Uterus (tissue), 3 donors: ENCODE measurements at regions not wholly inside any gene's neighbourhood (a gene's known extent, or its start where the extent isn't known, plus 50 kb on each side); places are given as distances from the start of the nearest gene placed in this dataset.

Source experiments
- DNase-seq, 2 donors: peaks; one replicate each; pipeline ENCODE4 v3.0.0-alpha.2; 2019 to 2020
- H3K27ac ChIP-seq, 2 donors: fragments of 200-600 bp; sonication (generic); 1 replicate in 1 of 2; 2 replicates in 1 of 2; pipeline ENCODE4 v1.5.1; 2016 to 2018
- H3K27me3 ChIP-seq, 2 donors: fragments of 200-600 bp; sonication (generic); one replicate each; pipeline ENCODE4 v1.5.1; 2018 to 2019; ENCODE audit warnings: control low read depth in 1 of 2
- H3K36me3 ChIP-seq, 2 donors: fragments of 200-600 bp; sonication (generic); one replicate each; pipeline ENCODE4 v1.5.1; 2019; ENCODE audit warnings: control low read depth in 1 of 2
- H3K4me1 ChIP-seq, 2 donors: fragments of 200-600 bp; sonication (generic); one replicate each; pipeline ENCODE4 v1.5.1; 2018 to 2019; ENCODE audit warnings: control low read depth in 1 of 2
- H3K4me3 ChIP-seq, 2 donors: fragments of 200-600 bp; sonication (generic); 1 replicate in 1 of 2; 2 replicates in 1 of 2; pipeline ENCODE4 v1.5.1; 2018 to 2019; ENCODE audit warnings: mild to moderate bottlenecking in 1 of 2
- H3K9me3 ChIP-seq, 2 donors: fragments of 200-600 bp; sonication (generic); one replicate each; pipeline ENCODE4 v1.5.1; 2019; ENCODE audit warnings: control low read depth in 1 of 2
- CTCF ChIP-seq, 4 experiments: fragments of 200-600 bp in 2 of 4; fragments of 450-650 bp in 2 of 4; sonication (generic) in 2 of 4; IDR thresholded peaks; one replicate each; pipeline ENCODE4 v1.5.1; 2016 to 2019; ENCODE audit warnings: antibody characterized with exemption in 4 of 4, mild to moderate bottlenecking in 2 of 4, moderate library complexity in 1 of 4
- POLR2A ChIP-seq, 2 donors: fragments of 450-650 bp; IDR thresholded peaks; one replicate each; pipeline ENCODE4 v1.6.1; 2016; ENCODE audit warnings: antibody characterized with exemption in 2 of 2, mild to moderate bottlenecking in 1 of 2, moderate library complexity in 1 of 2
- intact Hi-C: fragments of 100-400 bp; cut with DNase I; formaldehyde crosslinking; loops from one replicate; pipeline ENCODE4 v1.15.1; 2023; ENCODE audit warnings: low total_unique reads
- donor health status: DM: yes; HTN: yes; CAD: no.

- H3K27ac ChIP-seq: no peak overlapping the region
- no peaks in the 10 kb centered on the region for H3K4me1 ChIP-seq
- no peaks in the 10 kb centered on the region for H3K27me3 ChIP-seq
- no peak for DNase-seq
- intact Hi-C loops: no loop called here
- TF ChIP-seq CTCF (IDR thresholded peaks at IDR 0.05) (no peak), POLR2A (IDR thresholded peaks at IDR 0.05) (no peak)
- H3K36me3 ChIP-seq: no peaks in the 10 kb centered on the region
- H3K9me3 ChIP-seq: peaks cover 0 to 5% of the 10 kb centered on the region in 2 donors
- no peak overlapping the region for H3K4me3 ChIP-seq
These were observed 191.4 kb downstream of the KIF26A start for GRCh38 chr14:104329793-104330192.

GRCh38 chr14:104331871-104332605, 193.7 kb downstream of the KIF26A start:
- no peak overlapping the region for H3K4me3 ChIP-seq
- H3K27ac ChIP-seq: no peak overlapping the region
- H3K27me3 ChIP-seq: no peaks in the 10 kb centered on the region
- H3K4me1 ChIP-seq: no peaks in the 10 kb centered on the region
- H3K9me3 ChIP-seq: peaks cover 0 to 5% of the 10 kb centered on the region in 2 donors
- no peak for TF ChIP-seq POLR2A (IDR thresholded peaks at IDR 0.05)
- no peak for TF ChIP-seq CTCF (IDR thresholded peaks at IDR 0.05)
- intact Hi-C loops: no loop called here
- DNase-seq: no peak
- H3K36me3 ChIP-seq: no peaks in the 10 kb centered on the region

- Histone ChIP-seq H3K27ac (no peak overlapping the region), H3K4me1 (no peaks in the 10 kb centered on the region), H3K27me3 (no peaks in the 10 kb centered on the region), H3K9me3 (peaks cover 0 to 5% of the 10 kb centered on the region in 2 donors), H3K36me3 (no peaks in the 10 kb centered on the region), H3K4me3 (no peak overlapping the region)
- intact Hi-C loops: no loop called here
- TF ChIP-seq CTCF (IDR thresholded peaks at IDR 0.05): no peak
- no peak for TF ChIP-seq POLR2A (IDR thresholded peaks at IDR 0.05)
- no peak for DNase-seq
These were observed 194.4 kb downstream of the KIF26A start for GRCh38 chr14:104332634-104333270.

GRCh38 chr14:104333646-104334423, 195.4 kb downstream of the KIF26A start:
- intact Hi-C loops: no loop called here
- no peak for DNase-seq
- H3K36me3 ChIP-seq: no peaks in the 10 kb centered on the region
- H3K4me1 ChIP-seq: no peaks in the 10 kb centered on the region
- no peak overlapping the region for H3K27ac ChIP-seq
- H3K9me3 ChIP-seq: peaks cover 0 to 5% of the 10 kb centered on the region in 2 donors
- no peak for TF ChIP-seq POLR2A (IDR thresholded peaks at IDR 0.05)
- TF ChIP-seq CTCF (IDR thresholded peaks at IDR 0.05): no peak
- H3K27me3 ChIP-seq: no peaks in the 10 kb centered on the region
- no peak overlapping the region for H3K4me3 ChIP-seq
